ENCODE measurements at regions not wholly inside any gene's neighbourhood (a gene's known extent, or its start where the extent isn't known, plus 50 kb on each side); places are given as distances from the start of the nearest gene placed in this dataset.

DNA sequence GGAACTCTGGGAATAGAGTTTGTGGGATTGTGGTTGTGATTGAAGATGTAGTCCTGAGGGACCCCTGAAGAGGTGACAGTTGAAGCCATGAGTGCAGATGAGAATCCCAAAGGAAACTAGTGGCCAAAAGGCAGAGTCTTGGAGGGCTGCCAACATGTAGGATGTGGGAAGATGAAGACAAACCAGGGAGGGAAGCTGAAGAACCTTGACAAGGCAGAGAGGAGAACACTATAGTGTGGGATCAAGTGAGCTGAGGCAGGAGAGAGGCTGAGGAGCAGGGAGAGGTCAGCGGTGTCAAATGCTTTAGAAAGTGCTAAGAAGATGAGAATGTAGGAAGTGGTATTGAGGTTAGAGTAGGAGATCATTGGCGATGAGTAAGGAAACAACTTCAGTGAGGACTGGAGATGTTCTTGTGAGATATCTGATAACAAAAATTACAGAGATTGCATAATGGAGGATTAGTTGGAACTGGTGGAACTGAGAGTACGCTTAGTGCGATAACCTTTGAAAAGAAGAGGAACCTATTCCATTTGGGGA lies 88.5 kb upstream of the VCAM1 start:
- H3K27me3 Mint-ChIP-seq (ENCODE audit: low read depth), result peaks cover 3% of the 10 kb centered on the region
- no peaks in the 10 kb centered on the region for H3K36me3 Mint-ChIP-seq (ENCODE audit: low read depth)
- H3K9me3 Mint-ChIP-seq, result peaks cover 20% of the 10 kb centered on the region
- H3K4me1 Mint-ChIP-seq, result peaks cover 15% of the 10 kb centered on the region
- TF ChIP-seq, protein P1, sequence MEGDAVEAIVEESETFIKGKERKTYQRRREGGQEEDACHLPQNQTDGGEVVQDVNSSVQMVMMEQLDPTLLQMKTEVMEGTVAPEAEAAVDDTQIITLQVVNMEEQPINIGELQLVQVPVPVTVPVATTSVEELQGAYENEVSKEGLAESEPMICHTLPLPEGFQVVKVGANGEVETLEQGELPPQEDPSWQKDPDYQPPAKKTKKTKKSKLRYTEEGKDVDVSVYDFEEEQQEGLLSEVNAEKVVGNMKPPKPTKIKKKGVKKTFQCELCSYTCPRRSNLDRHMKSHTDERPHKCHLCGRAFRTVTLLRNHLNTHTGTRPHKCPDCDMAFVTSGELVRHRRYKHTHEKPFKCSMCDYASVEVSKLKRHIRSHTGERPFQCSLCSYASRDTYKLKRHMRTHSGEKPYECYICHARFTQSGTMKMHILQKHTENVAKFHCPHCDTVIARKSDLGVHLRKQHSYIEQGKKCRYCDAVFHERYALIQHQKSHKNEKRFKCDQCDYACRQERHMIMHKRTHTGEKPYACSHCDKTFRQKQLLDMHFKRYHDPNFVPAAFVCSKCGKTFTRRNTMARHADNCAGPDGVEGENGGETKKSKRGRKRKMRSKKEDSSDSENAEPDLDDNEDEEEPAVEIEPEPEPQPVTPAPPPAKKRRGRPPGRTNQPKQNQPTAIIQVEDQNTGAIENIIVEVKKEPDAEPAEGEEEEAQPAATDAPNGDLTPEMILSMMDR (IDR thresholded peaks at IDR 0.05; ENCODE audit: unreplicated experiment in 3 of 3), result no peak
- peak overlapping the region in 1 of 3 experiments; percentile 4 for H3K27ac Mint-ChIP-seq
- no peak overlapping the region for H3K4me3 Mint-ChIP-seq

GRCh38 chr1:100642826-100643225 lies 76.7 kb upstream of the VCAM1 start:
- TF ChIP-seq, protein P1 (IDR thresholded peaks at IDR 0.05; ENCODE audit: unreplicated experiment in 3 of 3), result no peak
- Mint-ChIP-seq H3K4me3 (no peak overlapping the region), H3K27me3 (ENCODE audit: low read depth) (no peaks in the 10 kb centered on the region), H3K4me1 (peaks cover 53% of the 10 kb centered on the region), H3K27ac (peak overlapping the region; percentile 89 to 96 (median 92)), H3K9me3 (peaks cover 8% of the 10 kb centered on the region), H3K36me3 (ENCODE audit: low read depth) (no peaks in the 10 kb centered on the region)

DNA sequence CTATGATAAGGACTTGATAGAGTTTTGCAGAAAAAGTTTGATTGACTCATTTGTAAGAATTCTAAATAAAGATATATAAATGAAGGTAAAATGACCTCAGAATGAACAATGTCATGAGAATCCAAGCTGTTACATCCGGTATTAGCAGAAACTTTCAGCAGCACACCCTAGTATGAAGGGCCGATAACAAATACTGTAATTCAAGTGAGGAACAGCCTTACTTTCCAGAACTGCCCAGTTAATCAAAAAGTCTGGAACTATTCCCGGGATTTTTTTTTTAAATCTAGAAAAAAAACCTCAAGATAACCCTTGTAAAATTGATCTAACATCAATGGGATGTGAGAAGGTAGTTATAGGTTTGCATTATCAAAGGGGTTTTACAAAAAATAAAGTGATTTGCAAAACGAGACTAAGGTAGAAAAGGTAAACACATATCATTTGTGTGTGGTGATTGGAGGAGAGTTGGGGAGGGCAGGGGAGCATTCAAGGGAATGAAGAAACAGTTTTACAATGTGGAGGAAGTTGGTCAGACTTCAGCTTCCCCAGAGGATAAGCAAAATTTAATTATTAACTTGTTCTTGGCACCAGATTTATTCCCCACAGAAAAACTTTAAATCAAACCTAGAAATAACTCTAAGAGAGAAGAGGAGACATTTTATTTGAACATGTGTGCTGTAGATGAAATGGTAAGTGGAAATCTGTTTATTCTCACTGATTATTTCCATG lies 75.9 kb upstream of the VCAM1 start:
- Mint-ChIP-seq H3K27ac (peak overlapping the region; percentile 89 to 96 (median 92)), H3K4me1 (peaks cover 52% of the 10 kb centered on the region), H3K4me3 (peak overlapping the region in 1 of 3 experiments; percentile 16), H3K27me3 (ENCODE audit: low read depth) (no peaks in the 10 kb centered on the region), H3K36me3 (ENCODE audit: low read depth) (no peaks in the 10 kb centered on the region), H3K9me3 (peaks cover 13% of the 10 kb centered on the region)
- TF ChIP-seq, protein P1 (IDR thresholded peaks at IDR 0.05; ENCODE audit: unreplicated experiment in 3 of 3), result no peak

DNA sequence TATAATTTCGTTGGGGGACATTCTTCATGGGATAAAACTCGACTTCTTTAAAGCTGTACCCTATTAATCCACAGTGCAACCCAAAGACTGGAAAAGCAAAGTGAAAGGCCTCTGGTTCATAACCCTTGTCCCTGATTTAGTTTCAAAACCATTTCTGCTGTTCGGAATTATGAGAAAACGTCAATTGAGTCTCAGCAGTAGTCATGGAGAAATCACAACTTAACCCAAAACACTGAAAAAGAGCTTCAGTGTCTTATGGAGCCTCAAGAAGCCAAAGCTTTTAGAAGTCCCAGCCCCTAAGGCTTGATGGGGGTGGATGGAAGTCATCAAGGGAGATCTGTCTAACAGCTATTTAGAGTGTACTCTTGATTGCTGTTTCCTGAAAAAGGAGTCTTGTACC lies 73.5 kb upstream of the VCAM1 start:
- Mint-ChIP-seq H3K4me3 (no peak overlapping the region), H3K4me1 (peaks cover 33% of the 10 kb centered on the region), H3K36me3 (ENCODE audit: low read depth) (no peaks in the 10 kb centered on the region), H3K9me3 (peaks cover 29% of the 10 kb centered on the region), H3K27me3 (ENCODE audit: low read depth) (no peaks in the 10 kb centered on the region), H3K27ac (peak overlapping the region in 1 of 3 experiments; percentile 63)
- TF ChIP-seq, protein P1 (IDR thresholded peaks at IDR 0.05; ENCODE audit: unreplicated experiment in 3 of 3), result no peak

GRCh38 chr1:100649146-100649545 lies 70.4 kb upstream of the VCAM1 start:
- TF ChIP-seq, protein P1 (IDR thresholded peaks at IDR 0.05; ENCODE audit: unreplicated experiment in 3 of 3), result no peak
- Mint-ChIP-seq H3K36me3 (ENCODE audit: low read depth) (no peaks in the 10 kb centered on the region), H3K27me3 (ENCODE audit: low read depth) (no peaks in the 10 kb centered on the region), H3K4me3 (no peak overlapping the region), H3K4me1 (peaks cover 20% of the 10 kb centered on the region), H3K9me3 (peaks cover 39% of the 10 kb centered on the region), H3K27ac (no peak overlapping the region)

Measured in nephron (organoid).